GM06990 (cell line): ENCODE measurements at regions not wholly inside any gene's neighbourhood (a gene's known extent, or its start where the extent isn't known, plus 50 kb on each side); places are given as distances from the start of the nearest gene placed in this dataset.

Source experiments
- DNase-seq: peaks from one replicate; pipeline ENCODE4 v3.0.0-alpha.2; 2011; ENCODE audit not compliant: insufficient read length; ENCODE audit errors: extremely low read depth
- H3K27me3 ChIP-seq: replicated peaks from 2 replicates; pipeline ENCODE4 v1.6.0; 2011; ENCODE audit warnings: low read length; ENCODE audit not compliant: control insufficient read depth, insufficient read depth
- H3K36me3 ChIP-seq: 2 replicates; pipeline ENCODE4 v1.5.1; 2011; ENCODE audit warnings: low read length; ENCODE audit not compliant: control insufficient read depth, insufficient read depth
- H3K4me3 ChIP-seq: replicated peaks from 2 replicates; pipeline ENCODE4 v1.5.1; 2011; ENCODE audit warnings: low read depth, mild to moderate bottlenecking, control low read depth, low read length
- TF ChIP-seq, protein P1 (sequence below): IDR thresholded peaks from 2 replicates; pipeline ENCODE4 v1.5.1; 2011; ENCODE audit warnings: low read length, control low read depth, mild to moderate bottlenecking, inconsistent platforms; ENCODE audit not compliant: insufficient read depth, poor library complexity, severe bottlenecking

- peaks cover 2% of the 10 kb centered on the region; the same call in 1 of the 2 replicates for H3K27me3 ChIP-seq
- TF ChIP-seq, protein P1, sequence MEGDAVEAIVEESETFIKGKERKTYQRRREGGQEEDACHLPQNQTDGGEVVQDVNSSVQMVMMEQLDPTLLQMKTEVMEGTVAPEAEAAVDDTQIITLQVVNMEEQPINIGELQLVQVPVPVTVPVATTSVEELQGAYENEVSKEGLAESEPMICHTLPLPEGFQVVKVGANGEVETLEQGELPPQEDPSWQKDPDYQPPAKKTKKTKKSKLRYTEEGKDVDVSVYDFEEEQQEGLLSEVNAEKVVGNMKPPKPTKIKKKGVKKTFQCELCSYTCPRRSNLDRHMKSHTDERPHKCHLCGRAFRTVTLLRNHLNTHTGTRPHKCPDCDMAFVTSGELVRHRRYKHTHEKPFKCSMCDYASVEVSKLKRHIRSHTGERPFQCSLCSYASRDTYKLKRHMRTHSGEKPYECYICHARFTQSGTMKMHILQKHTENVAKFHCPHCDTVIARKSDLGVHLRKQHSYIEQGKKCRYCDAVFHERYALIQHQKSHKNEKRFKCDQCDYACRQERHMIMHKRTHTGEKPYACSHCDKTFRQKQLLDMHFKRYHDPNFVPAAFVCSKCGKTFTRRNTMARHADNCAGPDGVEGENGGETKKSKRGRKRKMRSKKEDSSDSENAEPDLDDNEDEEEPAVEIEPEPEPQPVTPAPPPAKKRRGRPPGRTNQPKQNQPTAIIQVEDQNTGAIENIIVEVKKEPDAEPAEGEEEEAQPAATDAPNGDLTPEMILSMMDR, result no peak
- no peaks in the 10 kb centered on the region for H3K36me3 ChIP-seq
- peak; percentile 30 for DNase-seq
- peak overlapping the region; percentile 60 for H3K4me3 ChIP-seq
Observed at GRCh38 chr6:105994591-105995390, 91.3 kb upstream of the PRDM1 start.

DNA sequence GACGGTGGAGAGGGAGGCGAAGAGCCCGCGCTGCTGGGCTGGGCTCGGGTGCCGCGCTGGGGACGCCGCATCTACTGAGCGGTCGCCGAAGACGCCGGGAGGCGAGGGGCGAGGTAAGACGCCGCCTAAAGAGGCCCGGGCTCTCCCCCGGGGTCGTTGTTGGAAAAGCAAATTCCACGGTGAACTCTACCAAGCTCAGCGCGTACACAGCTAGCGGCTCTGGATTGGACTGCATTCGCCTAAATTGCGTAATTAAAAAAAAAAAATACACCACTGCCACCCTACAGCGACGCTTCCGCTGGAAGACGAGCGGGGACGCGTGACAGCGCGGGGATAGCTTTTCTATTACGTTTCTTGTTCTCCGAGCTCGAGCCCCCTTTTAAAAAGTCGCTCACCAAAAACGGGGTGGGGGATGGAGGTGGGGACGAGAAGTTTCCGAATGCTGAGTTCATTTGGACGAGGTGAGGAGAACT lies 92.0 kb upstream of the PRDM1 start:
- peak overlapping the region; percentile 60 for H3K4me3 ChIP-seq
- H3K27me3 ChIP-seq, result peaks cover 4% of the 10 kb centered on the region
- TF ChIP-seq, protein P1, result no peak
- no peaks in the 10 kb centered on the region for H3K36me3 ChIP-seq
- DNase-seq, result no peak

DNA sequence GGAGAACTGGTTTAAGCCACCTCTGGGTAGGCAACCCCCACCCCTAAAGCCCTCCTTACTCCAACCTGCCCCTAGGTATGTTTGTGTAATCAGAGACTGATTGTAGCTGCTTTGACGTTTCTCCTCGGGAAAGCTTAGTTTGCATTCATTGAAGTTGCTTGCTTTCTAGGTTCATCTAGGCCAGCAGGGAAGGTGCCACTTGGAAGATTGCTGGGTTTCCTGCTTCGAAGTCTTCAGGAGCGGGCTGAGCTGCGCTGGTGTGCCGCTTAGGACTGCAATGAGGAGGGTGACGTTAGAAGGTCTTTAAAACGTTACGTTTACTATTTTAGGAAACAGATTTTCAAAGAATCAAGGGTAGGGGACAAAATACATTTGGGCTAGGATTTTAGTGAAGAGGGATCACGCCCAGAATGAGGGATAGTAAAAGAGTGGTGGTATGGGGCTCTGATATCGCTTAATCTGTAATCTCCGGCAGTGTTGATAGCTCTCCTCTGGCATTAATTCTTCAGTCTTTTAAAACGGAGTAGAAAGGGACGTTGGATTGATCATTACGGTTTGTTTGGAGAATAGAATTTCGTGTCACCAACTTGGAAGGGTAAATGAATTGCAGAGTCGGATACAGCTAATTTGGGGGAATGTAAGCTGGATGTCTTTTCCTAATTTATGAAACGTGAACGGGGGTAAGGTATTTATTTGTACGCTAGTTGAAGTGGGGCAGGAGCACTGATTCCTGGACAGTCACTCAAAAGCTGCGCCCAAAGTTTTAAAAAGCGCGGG lies 92.6 kb upstream of the PRDM1 start:
- Histone ChIP-seq H3K36me3 (no peaks in the 10 kb centered on the region), H3K27me3 (peaks cover 4% of the 10 kb centered on the region), H3K4me3 (no peak overlapping the region; the same call in 1 of the 2 replicates)
- TF ChIP-seq, protein P1, result no peak
- DNase-seq, result no peak

DNA sequence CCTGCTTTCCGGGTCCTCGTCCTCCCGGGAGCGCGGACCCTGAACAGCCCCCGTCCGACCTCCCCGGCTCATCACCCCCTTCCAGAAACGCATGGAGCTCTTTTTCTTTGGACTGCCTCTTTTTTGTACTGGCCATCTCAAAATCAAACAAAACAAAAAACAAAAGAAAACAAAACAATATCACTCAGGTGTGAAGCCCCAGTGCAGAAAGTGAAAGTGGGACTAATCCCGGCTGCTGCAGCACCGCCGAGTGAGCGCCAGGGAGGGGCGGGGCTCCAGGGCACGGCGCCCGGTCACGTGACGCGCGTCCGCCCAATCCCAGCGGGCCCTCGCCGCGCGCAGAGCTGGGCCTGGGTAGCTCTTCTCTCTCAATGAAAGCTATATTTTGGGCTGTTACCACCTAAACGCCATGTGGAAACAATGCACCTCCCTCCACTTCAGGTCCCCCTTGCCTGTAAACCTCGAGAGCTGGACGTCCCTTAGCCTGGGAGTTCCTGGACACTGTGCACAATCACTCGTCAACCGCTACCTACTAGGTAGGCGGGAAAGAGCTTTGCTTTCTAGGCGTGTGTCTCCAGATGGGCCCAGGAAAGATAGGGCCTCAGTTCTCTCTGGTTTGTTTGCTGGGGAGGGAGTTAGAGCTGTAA lies 93.7 kb upstream of the PRDM1 start:
- H3K27me3 ChIP-seq, result peaks cover 4% of the 10 kb centered on the region

More for the DNA sequence above, 93.7 kb upstream of the PRDM1 start:
- TF ChIP-seq, protein P1, result no peak
- H3K4me3 ChIP-seq, result peak overlapping the region; percentile 69
- H3K36me3 ChIP-seq, result no peaks in the 10 kb centered on the region
- DNase-seq, result peak; percentile 91
